HG02571 (cell line): ENCODE measurements at regions not wholly inside any gene's neighbourhood (a gene's known extent, or its start where the extent isn't known, plus 50 kb on each side); places are given as distances from the start of the nearest gene placed in this dataset.
"Not testable (repeated sequence)": the region's sequence is repeated elsewhere in the genome, so short reads cannot be mapped to it uniquely, and the experiment has no call there.

Experiments used
- ATAC-seq: cut with Tn5 transposase; IDR thresholded peaks from one replicate; pipeline ENCODE4 v1.9.1; 2021; ENCODE audit warnings: mild to moderate bottlenecking, moderate library complexity; ENCODE audit not compliant: unreplicated experiment

- not testable (repeated sequence) for ATAC-seq
These were observed 133.6 kb upstream of the ZNF217 start for GRCh38 chr20:53727239-53727638.

- ATAC-seq: no peak
These were observed 131.9 kb upstream of the ZNF217 start for GRCh38 chr20:53725575-53725970.

DNA sequence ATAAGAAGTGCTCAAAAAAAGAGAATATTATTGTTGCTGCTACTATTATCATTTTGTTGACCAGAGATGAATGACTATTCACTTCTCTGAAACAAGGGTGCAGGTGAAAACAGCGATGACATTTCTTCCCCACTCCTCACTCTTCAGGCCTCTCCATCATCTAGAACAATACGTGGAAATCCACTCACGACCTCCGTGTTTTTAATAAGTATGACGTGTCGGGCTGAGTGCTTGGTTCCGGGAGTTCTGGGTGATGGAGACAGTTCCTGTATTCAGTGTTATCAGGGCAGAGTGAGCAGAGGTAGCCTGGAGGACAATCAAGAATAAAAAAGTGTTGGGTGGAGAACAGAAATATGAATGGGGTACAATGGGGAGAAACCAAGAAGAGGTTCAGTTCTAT, 130.0 kb upstream of the ZNF217 start:
- no peak for ATAC-seq

DNA sequence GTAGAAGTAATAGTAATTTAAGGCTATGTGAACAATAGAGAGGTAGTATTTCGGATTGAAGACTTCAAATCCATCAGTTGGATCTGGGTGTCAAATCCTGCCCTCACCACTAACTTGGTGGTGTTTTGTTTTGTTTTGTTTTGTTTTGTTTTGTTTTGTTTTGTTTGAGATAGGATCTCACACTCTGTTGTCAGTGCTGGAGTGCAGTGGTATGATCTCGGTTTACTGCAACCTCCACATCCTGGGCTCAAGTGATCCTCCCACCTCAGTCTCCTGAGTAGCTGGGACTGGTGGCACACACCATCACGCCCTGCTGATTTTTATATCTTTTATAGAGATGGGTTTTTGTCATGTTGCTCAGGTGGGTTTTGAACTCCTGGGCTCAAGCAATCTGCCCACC, 129.4 kb upstream of the ZNF217 start:
- no peak for ATAC-seq

DNA sequence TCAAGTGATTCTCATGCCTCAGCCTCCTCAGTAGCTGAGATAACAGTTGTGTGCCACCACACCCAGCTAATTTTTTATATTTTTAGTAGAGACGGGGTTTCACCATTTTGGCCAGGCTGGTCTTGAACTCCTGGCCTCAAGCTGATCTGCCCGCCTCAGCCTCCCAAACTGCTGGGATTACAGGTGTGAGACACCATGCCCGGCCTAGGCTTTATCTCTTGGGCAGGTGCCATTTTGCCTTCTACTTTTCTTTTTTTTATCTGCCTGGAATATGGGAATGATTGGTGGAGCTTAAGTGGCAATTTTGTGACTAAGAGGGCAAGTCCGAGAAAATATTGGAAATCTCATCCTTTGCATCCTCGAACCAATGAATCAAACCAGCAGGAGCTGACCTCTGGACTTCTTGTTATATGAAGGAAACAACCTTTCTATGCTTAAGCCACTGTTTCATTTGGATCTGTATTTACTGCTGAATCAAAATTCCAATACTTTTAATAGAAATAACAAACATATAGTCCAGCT, 128.9 kb upstream of the ZNF217 start:
- ATAC-seq: no peak

DNA sequence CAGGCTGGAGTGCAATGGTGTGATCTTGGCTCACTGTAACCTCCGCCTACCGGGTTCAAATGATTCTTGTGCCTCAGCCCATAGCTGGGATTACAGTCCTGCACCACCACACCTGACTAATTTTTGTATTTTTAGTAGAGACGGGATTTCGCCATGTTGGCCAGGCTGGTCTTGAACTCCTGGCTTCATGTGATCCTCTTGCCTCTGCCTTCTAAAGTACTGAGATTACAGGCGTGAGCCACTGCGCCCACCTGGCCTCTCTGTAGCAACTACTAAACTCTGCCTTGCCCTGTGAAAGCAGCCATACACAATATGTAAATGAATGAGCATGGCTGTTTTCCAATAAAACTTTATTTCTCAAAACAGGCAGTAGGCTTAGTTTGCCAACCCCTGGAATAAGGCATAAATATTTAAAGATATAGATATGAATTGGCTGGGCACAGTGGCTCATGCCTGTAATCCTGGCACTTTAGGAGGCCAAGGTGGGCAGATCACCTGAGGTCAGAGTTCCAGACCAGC, 127.9 kb upstream of the ZNF217 start:
- ATAC-seq: not testable (repeated sequence)

GRCh38 chr20:53719171-53719803, 125.6 kb upstream of the ZNF217 start:
- ATAC-seq: not testable (repeated sequence)

- ATAC-seq: no peak
These were observed 124.7 kb upstream of the ZNF217 start for GRCh38 chr20:53718142-53719021.

GRCh38 chr20:53716395-53716794, 122.8 kb upstream of the ZNF217 start:
- ATAC-seq: no peak

- ATAC-seq: no peak
These were observed 120.9 kb upstream of the ZNF217 start for GRCh38 chr20:53714524-53714923.

DNA sequence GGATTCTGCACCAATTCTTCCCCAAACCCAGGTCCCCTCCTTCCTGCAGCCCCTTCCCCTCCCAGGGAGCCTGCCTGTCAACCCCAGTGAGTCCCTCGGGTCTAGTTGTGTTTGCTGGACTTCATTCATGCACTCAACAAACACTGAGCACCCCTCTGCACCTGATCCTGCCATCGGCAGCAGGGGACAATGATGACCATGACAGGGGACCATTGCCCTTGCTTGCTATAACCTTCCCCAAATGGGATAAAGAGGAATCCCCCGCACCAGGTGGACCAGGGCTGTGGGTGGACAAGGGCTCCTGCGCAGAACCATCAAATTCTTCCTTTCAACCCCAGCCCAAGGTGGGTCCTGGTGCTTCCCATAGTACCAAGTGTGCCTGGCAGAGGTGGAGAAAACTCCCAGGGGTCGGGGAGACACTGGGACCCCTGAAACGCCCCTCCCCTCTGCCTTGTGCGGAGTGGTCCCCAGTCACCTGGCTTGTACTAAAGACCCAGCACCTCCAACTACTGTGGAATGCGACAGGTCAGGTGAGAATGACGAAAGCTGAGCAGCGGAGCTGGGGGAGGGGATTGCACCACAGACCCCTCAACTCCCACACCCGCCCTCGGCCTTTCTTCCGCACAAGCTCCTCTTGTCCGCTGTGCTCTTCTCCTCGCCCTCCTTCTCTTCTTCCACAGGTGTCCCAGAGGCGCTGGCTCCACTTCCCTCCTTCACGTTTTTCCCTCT, 119.9 kb upstream of the ZNF217 start:
- no peak for ATAC-seq

- ATAC-seq: no peak
These were observed 118.8 kb upstream of the ZNF217 start for GRCh38 chr20:53712212-53712977.

- no peak for ATAC-seq
These were observed 117.9 kb upstream of the ZNF217 start for GRCh38 chr20:53711333-53712211.

- peak; percentile 66 for ATAC-seq
These were observed 114.7 kb upstream of the ZNF217 start for GRCh38 chr20:53708129-53708968.

DNA sequence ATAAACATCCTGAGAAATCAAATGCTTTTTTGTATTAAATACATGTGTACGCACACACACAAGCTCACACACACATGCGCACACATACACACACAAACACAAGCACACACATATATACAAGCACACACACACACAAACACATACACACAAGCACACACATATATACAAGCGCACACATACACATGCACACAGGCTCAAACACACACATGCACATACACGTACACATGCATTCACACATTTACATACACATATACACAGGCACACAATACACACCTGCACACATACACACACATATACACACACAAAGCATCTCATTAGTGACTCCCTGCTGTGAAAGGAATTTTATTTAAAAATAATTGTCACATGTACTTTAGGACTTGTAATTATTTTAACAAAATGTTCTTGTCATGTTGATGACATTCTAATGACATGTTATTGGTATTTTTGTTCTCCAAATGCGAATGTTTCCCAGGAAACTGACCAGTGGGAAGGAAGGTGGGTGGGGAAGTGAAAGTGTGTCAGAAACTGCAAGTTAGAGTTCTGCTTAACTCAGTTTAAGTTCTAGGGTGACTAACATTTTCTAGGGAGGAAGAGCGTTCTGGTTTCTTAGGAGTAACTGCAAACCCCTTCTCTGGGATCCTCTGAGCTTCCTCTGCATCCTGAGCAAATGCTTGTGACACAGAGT, 113.9 kb upstream of the ZNF217 start:
- ATAC-seq: peak; percentile 27

DNA sequence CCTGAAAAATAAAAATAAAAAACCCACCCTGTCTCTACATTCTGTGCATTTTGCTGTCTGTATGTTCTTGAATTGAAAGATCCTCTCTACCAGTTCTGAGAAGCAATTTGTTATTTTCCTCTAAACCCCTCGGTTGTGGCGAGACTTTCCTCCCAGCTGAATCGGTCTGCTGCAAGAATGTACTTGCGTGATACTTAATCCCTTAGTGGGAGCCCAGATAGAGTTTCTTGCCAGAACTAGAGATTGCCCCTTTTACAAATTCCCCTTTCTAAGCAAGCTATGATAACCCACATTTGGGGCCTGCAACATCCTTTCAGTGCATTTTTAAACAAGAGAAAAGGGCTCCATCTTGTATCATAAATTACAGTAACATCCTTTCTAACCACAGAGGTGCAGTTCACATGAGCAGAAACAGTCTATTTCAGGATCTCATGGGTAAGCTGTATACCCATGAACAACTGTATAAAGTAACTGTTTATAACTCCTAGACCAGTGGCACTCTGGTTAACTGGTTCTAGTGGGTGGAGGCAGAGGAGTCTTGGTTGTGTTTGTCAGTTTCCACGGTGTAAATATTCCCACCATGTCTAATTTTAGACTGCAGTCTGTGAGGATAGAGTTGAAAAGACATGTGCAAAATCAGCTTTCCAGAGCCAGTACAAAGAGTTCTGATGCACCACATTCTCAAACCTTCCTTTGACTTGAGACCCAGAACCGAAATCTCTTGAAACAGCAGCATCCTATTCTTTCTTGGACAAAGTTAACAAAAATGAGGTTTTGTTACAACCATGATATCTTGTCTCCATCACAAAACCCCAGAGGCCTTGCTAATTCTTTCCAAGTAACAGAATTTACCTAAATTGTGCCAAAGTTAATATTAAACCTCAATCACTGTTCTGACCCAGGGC, 113.1 kb upstream of the ZNF217 start:
- ATAC-seq: no peak

DNA sequence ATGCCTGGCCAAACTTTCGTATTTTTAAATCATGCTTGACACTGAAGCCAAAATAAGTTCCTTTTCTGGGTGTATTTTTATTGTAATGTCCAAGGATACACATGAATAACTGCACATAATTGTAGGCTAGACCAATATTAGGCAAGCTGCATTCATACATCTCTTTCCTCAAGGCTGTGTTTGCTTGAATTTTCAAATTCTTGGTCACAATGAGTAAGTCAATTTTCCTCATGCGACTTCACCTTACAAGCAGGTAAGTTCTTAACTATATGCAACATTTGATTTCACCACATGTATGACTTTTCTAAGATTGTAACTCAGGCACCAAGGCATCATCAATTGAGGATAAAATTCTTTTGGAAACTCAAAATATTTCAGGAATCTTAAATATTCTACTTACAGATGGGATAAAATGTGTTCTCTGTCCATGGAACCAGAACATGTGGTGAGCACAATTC, 112.4 kb upstream of the ZNF217 start:
- ATAC-seq: no peak
